ENCODE measurements at regions not wholly inside any gene's neighbourhood (a gene's known extent, or its start where the extent isn't known, plus 50 kb on each side); places are given as distances from the start of the nearest gene placed in this dataset.

- TF ChIP-seq MAX (IDR thresholded peaks at IDR 0.05; ENCODE audit: low read depth, low read length) (no peak), CTCF (IDR thresholded peaks at IDR 0.05; ENCODE audit: low read depth, low read length) (no peak), POLR2A (IDR thresholded peaks at IDR 0.05; ENCODE audit: extremely low read depth, insufficient read length) (no peak), MYC (IDR thresholded peaks at IDR 0.05; ENCODE audit: low read depth, low read length) (no peak)
Observed at GRCh38 chr20:19922716-19923115, 94.4 kb upstream of the NAA20 start.
